AG04450 (cell line): ENCODE measurements at regions not wholly inside any gene's neighbourhood (a gene's known extent, or its start where the extent isn't known, plus 50 kb on each side); places are given as distances from the start of the nearest gene placed in this dataset.
"Not testable (repeated sequence)": the region's sequence is repeated elsewhere in the genome, so short reads cannot be mapped to it uniquely, and the experiment has no call there.

Experiments
- CTCF ChIA-PET: fragments of 300-600, 350-600 bp; formaldehyde crosslinking; extraction: SDS; loops from one replicate; lab custom pipeline; 2022; ENCODE audit warnings: antibody characterized with exemption, inconsistent platforms; lab: Charles Lee
- POLR2A ChIA-PET: fragments of 350-600 bp; formaldehyde crosslinking; extraction: SDS; loops from one replicate; lab custom pipeline; 2021; ENCODE audit warnings: antibody characterized with exemption, inconsistent platforms; lab: Yijun Ruan, JAX
- DNase-seq: peaks from one replicate; pipeline ENCODE4 v3.0.0-alpha.2; 2011; ENCODE audit warnings: low read depth, low spot score
- H3K27ac ChIP-seq: one replicate; pipeline ENCODE4 v1.5.1; 2012; ENCODE audit warnings: low read depth, low read length, control low read depth
- H3K27me3 ChIP-seq: one replicate; pipeline ENCODE4 v1.6.0; 2012; ENCODE audit warnings: low read length; ENCODE audit not compliant: control insufficient read depth, insufficient read depth
- H3K4me3 ChIP-seq: 2 replicates; pipeline ENCODE4 v1.5.1; 2011; ENCODE audit warnings: mild to moderate bottlenecking, low read depth, low read length, control low read depth
- H3K9me3 ChIP-seq: 2 replicates; pipeline ENCODE4 v1.5.1; 2012; ENCODE audit warnings: low read length; ENCODE audit not compliant: control insufficient read depth, insufficient read depth
- TF ChIP-seq, protein P1 (sequence below): IDR thresholded peaks from 2 replicates; pipeline ENCODE4 v1.5.1; 2011; ENCODE audit warnings: low read depth, low read length, control low read depth, inconsistent platforms

GRCh38 chr12:131509701-131510100 is 201.2 kb upstream of the SFSWAP start:
- no peak overlapping the region for H3K27ac ChIP-seq
- TF ChIP-seq, protein P1, sequence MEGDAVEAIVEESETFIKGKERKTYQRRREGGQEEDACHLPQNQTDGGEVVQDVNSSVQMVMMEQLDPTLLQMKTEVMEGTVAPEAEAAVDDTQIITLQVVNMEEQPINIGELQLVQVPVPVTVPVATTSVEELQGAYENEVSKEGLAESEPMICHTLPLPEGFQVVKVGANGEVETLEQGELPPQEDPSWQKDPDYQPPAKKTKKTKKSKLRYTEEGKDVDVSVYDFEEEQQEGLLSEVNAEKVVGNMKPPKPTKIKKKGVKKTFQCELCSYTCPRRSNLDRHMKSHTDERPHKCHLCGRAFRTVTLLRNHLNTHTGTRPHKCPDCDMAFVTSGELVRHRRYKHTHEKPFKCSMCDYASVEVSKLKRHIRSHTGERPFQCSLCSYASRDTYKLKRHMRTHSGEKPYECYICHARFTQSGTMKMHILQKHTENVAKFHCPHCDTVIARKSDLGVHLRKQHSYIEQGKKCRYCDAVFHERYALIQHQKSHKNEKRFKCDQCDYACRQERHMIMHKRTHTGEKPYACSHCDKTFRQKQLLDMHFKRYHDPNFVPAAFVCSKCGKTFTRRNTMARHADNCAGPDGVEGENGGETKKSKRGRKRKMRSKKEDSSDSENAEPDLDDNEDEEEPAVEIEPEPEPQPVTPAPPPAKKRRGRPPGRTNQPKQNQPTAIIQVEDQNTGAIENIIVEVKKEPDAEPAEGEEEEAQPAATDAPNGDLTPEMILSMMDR = no peak
- DNase-seq = no peak
- H3K4me3 ChIP-seq = no peak overlapping the region
- H3K27me3 ChIP-seq = no peaks in the 10 kb centered on the region
- ChIA-PET POLR2A (no interaction called here), CTCF (no interaction called here)
- H3K9me3 ChIP-seq = peaks cover 53% of the 10 kb centered on the region

DNA sequence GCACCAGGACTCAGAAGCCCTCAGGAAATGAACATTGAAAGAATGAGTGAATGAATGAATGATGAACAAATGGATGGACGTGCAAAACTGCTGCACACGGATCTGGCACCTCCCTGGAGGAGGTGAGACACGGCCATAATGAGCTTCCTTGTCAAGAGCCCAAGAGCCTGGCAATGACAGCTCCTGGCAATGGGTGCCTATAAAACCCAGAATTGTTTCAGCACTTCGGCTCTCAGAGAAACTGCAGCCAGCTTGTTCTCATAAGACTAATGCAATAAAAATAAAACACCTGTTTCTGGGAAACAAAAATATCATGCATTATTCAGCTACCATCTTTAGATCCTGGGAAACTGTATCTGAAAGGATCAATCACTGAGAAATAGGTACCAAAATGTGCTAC is 200.5 kb upstream of the SFSWAP start:
- POLR2A ChIA-PET = no interaction called here
- CTCF ChIA-PET = no interaction called here
- H3K27ac ChIP-seq = no peak overlapping the region
- no peaks in the 10 kb centered on the region for H3K27me3 ChIP-seq
- DNase-seq = no peak
- H3K4me3 ChIP-seq = no peak overlapping the region
- TF ChIP-seq, protein P1 = no peak
- peaks cover 55% of the 10 kb centered on the region for H3K9me3 ChIP-seq

DNA sequence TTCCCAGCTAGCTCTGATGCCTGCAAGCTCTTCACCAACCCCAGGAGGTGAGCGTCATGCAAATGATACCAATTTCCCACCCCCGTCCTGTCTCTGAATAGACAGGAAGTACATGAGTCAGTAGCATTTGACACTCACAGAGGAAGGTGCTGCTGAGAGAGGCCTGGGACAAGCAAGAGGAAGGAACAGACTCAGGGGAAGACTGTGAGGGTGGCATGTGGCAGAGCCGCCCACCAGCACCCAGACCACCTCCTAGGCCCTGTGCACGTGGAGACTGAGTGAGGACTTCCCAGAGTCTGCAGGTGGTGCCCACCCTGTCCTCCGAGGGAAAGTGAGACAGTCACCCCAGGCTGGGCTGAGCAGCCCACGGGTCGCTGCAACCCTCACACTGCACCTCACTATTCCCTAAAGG is 199.5 kb upstream of the SFSWAP start:
- ChIA-PET CTCF (no interaction called here), POLR2A (no interaction called here)
- TF ChIP-seq, protein P1 = no peak
- no peak for DNase-seq
- Histone ChIP-seq H3K9me3 (peaks cover 45% of the 10 kb centered on the region), H3K27ac (no peak overlapping the region), H3K4me3 (no peak overlapping the region), H3K27me3 (no peaks in the 10 kb centered on the region)

DNA sequence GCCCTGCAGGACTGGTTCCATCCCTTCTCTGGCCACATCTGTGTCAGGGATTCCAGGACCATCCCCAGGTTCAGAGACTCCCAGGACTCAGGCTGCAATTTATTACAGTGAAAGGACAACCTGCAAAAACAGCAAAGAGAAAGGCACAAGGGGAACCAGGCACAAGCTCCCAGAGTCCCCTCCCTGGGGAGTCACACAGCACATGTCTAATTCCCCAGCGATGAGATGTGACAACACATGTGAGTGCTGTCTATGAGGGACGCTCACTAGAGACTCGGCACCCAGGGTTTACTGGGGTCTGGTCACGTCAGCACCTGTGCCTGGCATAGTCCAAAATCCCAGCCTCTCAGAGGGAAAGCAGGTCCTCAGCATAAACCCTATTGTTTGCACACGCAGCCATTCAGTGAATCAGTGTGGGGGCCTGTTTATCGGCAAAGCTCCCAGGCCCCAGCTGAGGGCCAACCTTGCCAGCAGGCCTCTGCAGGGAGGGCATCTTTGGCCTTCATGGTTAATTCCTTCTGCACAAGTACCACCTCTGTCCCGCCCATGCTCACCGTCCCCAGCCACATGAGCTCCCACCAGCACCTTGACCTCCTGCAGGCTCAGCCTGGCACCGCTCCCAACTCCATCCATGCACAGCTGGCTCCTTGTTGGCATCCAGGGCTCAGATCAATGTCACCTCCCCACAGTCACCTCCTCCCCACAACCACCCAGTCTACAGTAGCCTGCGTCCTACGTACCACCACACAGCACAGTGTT is 198.9 kb upstream of the SFSWAP start:
- peaks cover 41% of the 10 kb centered on the region for H3K9me3 ChIP-seq
- CTCF ChIA-PET = no interaction called here
- TF ChIP-seq, protein P1 = no peak
- no peak for DNase-seq
- no peak overlapping the region for H3K4me3 ChIP-seq
- H3K27me3 ChIP-seq = no peaks in the 10 kb centered on the region
- POLR2A ChIA-PET = no interaction called here
- no peak overlapping the region for H3K27ac ChIP-seq

DNA sequence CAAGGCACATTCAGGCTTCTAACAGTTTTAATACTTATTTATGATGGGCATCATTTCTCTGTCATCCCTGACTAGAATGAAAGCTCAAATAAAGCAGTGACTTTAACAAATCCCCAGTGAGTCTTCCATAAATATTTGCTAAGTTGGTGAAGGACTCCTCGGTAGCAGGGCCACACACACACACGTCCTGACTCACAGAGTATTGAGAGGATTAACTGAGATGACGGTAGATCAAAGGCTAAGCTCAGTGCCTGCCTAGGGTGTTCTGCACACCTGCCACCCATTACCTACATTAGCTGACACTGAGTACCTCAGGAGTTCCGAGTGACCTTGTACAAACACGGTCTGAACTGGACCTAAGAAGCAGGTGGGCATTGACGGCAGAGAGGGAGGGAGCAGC is 197.3 kb upstream of the SFSWAP start:
- TF ChIP-seq, protein P1 = no peak
- no peak for DNase-seq
- ChIA-PET POLR2A (no interaction called here), CTCF (no interaction called here)
- peaks cover 34% of the 10 kb centered on the region for H3K9me3 ChIP-seq
- no peaks in the 10 kb centered on the region for H3K27me3 ChIP-seq
- no peak overlapping the region for H3K27ac ChIP-seq
- H3K4me3 ChIP-seq = no peak overlapping the region

DNA sequence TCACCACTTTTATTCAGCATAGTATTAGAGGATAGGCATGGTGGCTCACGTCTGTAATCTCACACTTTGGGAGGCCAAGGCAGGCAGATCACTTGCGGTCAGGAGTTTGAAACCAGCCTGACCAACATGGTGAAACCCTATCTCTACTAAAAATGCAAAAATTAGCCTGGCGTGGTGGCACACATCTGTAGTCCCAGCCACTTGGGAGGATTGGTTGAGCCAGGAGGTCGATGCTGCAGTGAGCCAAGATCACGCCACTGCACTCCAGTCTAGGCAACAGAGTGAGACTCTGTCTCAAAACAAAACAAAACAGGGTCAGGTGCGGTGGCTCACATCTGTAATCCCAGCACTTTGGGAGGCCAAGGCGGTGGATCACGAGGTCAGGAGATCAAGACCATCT is 190.3 kb upstream of the SFSWAP start:
- H3K4me3 ChIP-seq, H3K27ac ChIP-seq, CTCF ChIA-PET, H3K9me3 ChIP-seq, H3K27me3 ChIP-seq, POLR2A ChIA-PET, DNase-seq: not testable (repeated sequence)
